B cell (primary cell): ENCODE measurements at regions not wholly inside any gene's neighbourhood (a gene's known extent, or its start where the extent isn't known, plus 50 kb on each side); places are given as distances from the start of the nearest gene placed in this dataset.

Experiments
- ATAC-seq: fragments of 200-7000 bp; cut with Tn5 transposase; one replicate; pipeline ENCODE4 v1.10.0; 2021; ENCODE audit warnings: low read depth, mild to moderate bottlenecking, moderate number of reproducible peaks, moderate library complexity
- CTCF ChIA-PET: fragments of 350-600 bp; sonication (Branson Sonifier 250); formaldehyde crosslinking; loops from one replicate; lab custom pipeline; 2021; ENCODE audit warnings: antibody characterized with exemption, inconsistent platforms; lab: Charles Lee
- POLR2A ChIA-PET: fragments of 350-600 bp; sonication (Branson Sonifier 250); formaldehyde crosslinking; loops from one replicate; lab custom pipeline; 2021; ENCODE audit warnings: antibody characterized with exemption; lab: Charles Lee
- DNase-seq: peaks from one replicate; pipeline ENCODE4 v3.0.0; 2013
- H2AFZ ChIP-seq: 2 replicates; pipeline ENCODE4 v1.6.1; 2012; ENCODE audit warnings: mild to moderate bottlenecking, low read depth, low read length; ENCODE audit not compliant: insufficient read depth, poor library complexity, severe bottlenecking
- H3K27ac ChIP-seq, 2 donors: 1 replicate in 1 of 2; 2 replicates in 1 of 2; pipeline ENCODE4 v1.5.1; 2012 to 2013; ENCODE audit warnings: low read length in 2 of 2, mild to moderate bottlenecking in 2 of 2, moderate library complexity in 1 of 2
- H3K27me3 ChIP-seq, 4 experiments: fragments of 200-600 bp in 1 of 4; sonication (generic) in 1 of 4; replicated peaks in 1 of 4; 1 replicate in 2 of 4; 2 replicates in 2 of 4; pipeline versions ENCODE4 v1.6.1 to v1.7.0; 2013 to 2016; ENCODE audit warnings: low read length in 3 of 4, mild to moderate bottlenecking in 2 of 4, mixed read lengths in 1 of 4, moderate library complexity in 1 of 4; ENCODE audit not compliant: insufficient read depth in 4 of 4, control insufficient read depth in 3 of 4; ENCODE audit errors: control extremely low read depth in 1 of 4
- H3K36me3 ChIP-seq, 2 experiments: replicated peaks in 1 of 2; 1 replicate in 1 of 2; 2 replicates in 1 of 2; pipeline versions ENCODE4 v1.6.1 to v1.7.1; 2013; ENCODE audit warnings: low read length in 1 of 2; ENCODE audit not compliant: insufficient read depth in 2 of 2, control insufficient read depth in 1 of 2; ENCODE audit errors: control extremely low read depth in 1 of 2, extremely low read depth in 1 of 2
- H3K4me1 ChIP-seq, 2 donors: fragments of 200-600 bp in 1 of 2; sonication (generic) in 1 of 2; 1 replicate in 1 of 2; 2 replicates in 1 of 2; pipeline versions ENCODE4 v1.5.1 to v1.6.1; 2013 to 2017; ENCODE audit warnings: low read length in 2 of 2; ENCODE audit not compliant: control insufficient read depth in 2 of 2, insufficient read depth in 2 of 2
- H3K4me2 ChIP-seq: replicated peaks from 2 replicates; pipeline ENCODE3; 2012; ENCODE audit warnings: mild to moderate bottlenecking, low read depth, low read length; ENCODE audit not compliant: poor library complexity, severe bottlenecking
- H3K4me3 ChIP-seq, 5 experiments: fragments of 200-600 bp in 1 of 5; sonication (generic) in 1 of 5; 1 replicate in 3 of 5; 2 replicates in 2 of 5; pipeline versions ENCODE4 v1.5.1 to v1.7.0; 2011 to 2016; ENCODE audit warnings: low read length in 4 of 5, mild to moderate bottlenecking in 4 of 5, low read depth in 2 of 5, control low read depth in 1 of 5, moderate library complexity in 1 of 5; ENCODE audit not compliant: insufficient read depth in 1 of 5; ENCODE audit errors: control extremely low read depth in 1 of 5, extremely low read depth in 1 of 5
- H3K79me2 ChIP-seq: fragments of 200-600 bp; sonication (generic); one replicate; pipeline ENCODE4 v1.6.0; 2016; ENCODE audit warnings: low read length; ENCODE audit not compliant: control insufficient read depth, insufficient read depth
- H3K9ac ChIP-seq: fragments of 200-600 bp; sonication (generic); 2 replicates; pipeline ENCODE4 v1.6.1; 2017; ENCODE audit warnings: mild to moderate bottlenecking, low read length, moderate library complexity
- H3K9me3 ChIP-seq, 3 donors: one replicate each; pipeline versions ENCODE4 v1.6.1 to v1.7.1; 2013; ENCODE audit warnings: low read length in 2 of 3; ENCODE audit not compliant: control insufficient read depth in 2 of 3, insufficient read depth in 1 of 3; ENCODE audit errors: control extremely low read depth in 1 of 3
- H4K20me1 ChIP-seq: 2 replicates; pipeline ENCODE4 v1.6.0; 2012; ENCODE audit warnings: mild to moderate bottlenecking, low read length; ENCODE audit not compliant: insufficient read depth, control insufficient read depth, poor library complexity, severe bottlenecking
- H3K27ac Mint-ChIP-seq: one replicate; pipeline ENCODE4 v1.8.0; 2021; ENCODE audit warnings: mixed read lengths
- H3K27me3 Mint-ChIP-seq: one replicate; pipeline ENCODE4 v1.8.0; 2021; ENCODE audit warnings: mixed read lengths
- H3K4me1 Mint-ChIP-seq: one replicate; pipeline ENCODE4 v1.8.0; 2021; ENCODE audit warnings: mixed read lengths
- H3K4me3 Mint-ChIP-seq: one replicate; pipeline ENCODE4 v1.8.0; 2021; ENCODE audit warnings: mixed read lengths
- H3K9me3 Mint-ChIP-seq: one replicate; pipeline ENCODE4 v1.8.0; 2022; ENCODE audit warnings: mixed read lengths; ENCODE audit not compliant: insufficient read depth
- CTCF ChIP-seq: fragments of 200-600 bp; IDR thresholded peaks from one replicate; pipeline ENCODE4 v1.8.0; 2022; ENCODE audit warnings: antibody characterized with exemption, mild to moderate bottlenecking
- EZH2 ChIP-seq: IDR thresholded peaks from 2 replicates; pipeline ENCODE4 v1.6.1; 2012; ENCODE audit warnings: borderline replicate concordance, low read depth, mild to moderate bottlenecking, moderate library complexity, low read length; ENCODE audit not compliant: insufficient read depth, poor library complexity, severe bottlenecking
- WGBS: methylation state at CpG from one replicate; pipeline ENCODE4 v1.1.5; 2013; ENCODE audit warnings: missing lambda C conversion rate; ENCODE audit not compliant: insufficient coverage; 5-methylcytosine and 5-hydroxymethylcytosine counted together
- intact Hi-C: fragments of 100-400 bp; cut with micrococcal nuclease; formaldehyde crosslinking; loops from one replicate; pipeline ENCODE4 v1.10.0; 2022

GRCh38 chr7:155166673-155167370 is 96.7 kb downstream of the HTR5A start:
- no peak overlapping the region for H2AFZ ChIP-seq
- ChIA-PET CTCF (no interaction called here), POLR2A (no interaction called here)
- H3K4me1 ChIP-seq, result no peaks in the 10 kb centered on the region
- H3K79me2 ChIP-seq, result no peaks in the 10 kb centered on the region
- H4K20me1 ChIP-seq, result no peaks in the 10 kb centered on the region
- peaks cover 0 to 3% (median 0%) of the 10 kb centered on the region in 4 experiments for H3K27me3 ChIP-seq
- H3K36me3 ChIP-seq, result no peaks in the 10 kb centered on the region
- ATAC-seq (no peak), DNase-seq (no peak)
- no peak overlapping the region for H3K9ac ChIP-seq
- H3K27ac ChIP-seq, result no peak overlapping the region
- no peak overlapping the region for H3K4me3 Mint-ChIP-seq
- H3K9me3 ChIP-seq, result no peaks in the 10 kb centered on the region
- no peak for TF ChIP-seq CTCF
- no peak for TF ChIP-seq EZH2
- 74% methylated on average over 28 of the region's 28 CpGs for WGBS
- no peak overlapping the region for H3K4me2 ChIP-seq
- no peak overlapping the region for H3K27ac Mint-ChIP-seq
- intact Hi-C loops, result no loop called here
- H3K27me3 Mint-ChIP-seq, result peaks cover 13% of the 10 kb centered on the region
- no peak overlapping the region for H3K4me3 ChIP-seq
- no peaks in the 10 kb centered on the region for H3K4me1 Mint-ChIP-seq
- no peaks in the 10 kb centered on the region for H3K9me3 Mint-ChIP-seq

- peaks cover 12% of the 10 kb centered on the region for H3K27me3 Mint-ChIP-seq
Measured at GRCh38 chr7:155167706-155168365, 97.7 kb downstream of the HTR5A start.

More at GRCh38 chr7:155167706-155168365, 97.7 kb downstream of the HTR5A start:
- H3K4me2 ChIP-seq, result no peak overlapping the region
- no peak overlapping the region for H3K9ac ChIP-seq
- no peaks in the 10 kb centered on the region for H3K9me3 Mint-ChIP-seq
- H2AFZ ChIP-seq, result no peak overlapping the region
- H4K20me1 ChIP-seq, result no peaks in the 10 kb centered on the region
- H3K4me3 ChIP-seq, result no peak overlapping the region
- WGBS, result 86% methylated on average over 16 of the region's 19 CpGs
- CTCF ChIA-PET, result no interaction called here
- POLR2A ChIA-PET, result no interaction called here
- no peaks in the 10 kb centered on the region for H3K36me3 ChIP-seq
- no peaks in the 10 kb centered on the region for H3K9me3 ChIP-seq
- DNase-seq, result no peak
- H3K27ac Mint-ChIP-seq, result no peak overlapping the region
- H3K27ac ChIP-seq, result no peak overlapping the region
- intact Hi-C loops, result no loop called here
- no peak overlapping the region for H3K4me3 Mint-ChIP-seq
- H3K4me1 Mint-ChIP-seq, result no peaks in the 10 kb centered on the region
- ATAC-seq, result no peak
- TF ChIP-seq EZH2 (no peak), CTCF (no peak)
- peaks cover 0 to 3% (median 0%) of the 10 kb centered on the region in 4 experiments for H3K27me3 ChIP-seq
- H3K79me2 ChIP-seq, result no peaks in the 10 kb centered on the region
- no peaks in the 10 kb centered on the region for H3K4me1 ChIP-seq
